K562 (cell line): ENCODE measurements at regions not wholly inside any gene's neighbourhood (a gene's known extent, or its start where the extent isn't known, plus 50 kb on each side); places are given as distances from the start of the nearest gene placed in this dataset.

Experiments used
- ATAC-seq: fragments of 200-7000 bp; cut with Tn5 transposase; 3 replicates; pipeline ENCODE4 v1.9.1; 2020; ENCODE audit warnings: moderate library complexity
- BruUV-seq: library from RNA; stranded (reverse); fragments of 400-500 nt; replicated peaks from 2 replicates; lab custom pipeline; 2021; lab: Mats Ljungman, UMichigan
- CTCF ChIA-PET: fragments of 300-600 bp; formaldehyde crosslinking; extraction: SDS; loops from one replicate; lab custom pipeline; 2021; ENCODE audit warnings: low intra/inter-chr PET ratio; lab: Yijun Ruan, JAX
- POLR2A ChIA-PET: fragments of 300-600, 350-650 bp; sonication (Branson Sonifier 250); formaldehyde crosslinking; extraction: SDS; loops from one replicate; lab custom pipeline; 2021; ENCODE audit warnings: antibody characterized with exemption, inconsistent platforms; lab: Yijun Ruan, JAX
- DNase-seq, 4 experiments: peaks; one replicate each; pipeline versions ENCODE4 v3.0.0 to v3.0.0-alpha.2; 2011 to 2018; ENCODE audit warnings: low spot score in 3 of 4, mixed read lengths in 3 of 4; ENCODE audit errors: extremely low read depth in 1 of 4
- FAIRE-seq: peaks from 2 replicates; lab custom pipeline; 2011; peaks lifted over from hg19 to GRCh38; lab: Jason Lieb, UNC
- H2AFZ ChIP-seq: 2 replicates; pipeline ENCODE4 v1.6.0; 2011; ENCODE audit warnings: low read depth, low read length, control low read depth, inconsistent platforms
- H3K27ac ChIP-seq: fragments of 200-600 bp; 3 replicates; pipeline ENCODE4 v1.8.0; 2011; ENCODE audit warnings: low read depth, mild to moderate bottlenecking, control low read depth, inconsistent platforms, low read length, moderate library complexity, mixed read lengths; ENCODE audit errors: extremely low read depth
- H3K27me3 ChIP-seq, 2 experiments: fragments of 300-600 bp in 1 of 2; 2 replicates in 1 of 2; 3 replicates in 1 of 2; pipeline versions ENCODE4 v1.6.0 to v1.8.0; 2011; ENCODE audit warnings: inconsistent platforms in 2 of 2, low read length in 2 of 2, mild to moderate bottlenecking in 1 of 2, mixed read lengths in 1 of 2, moderate library complexity in 1 of 2; ENCODE audit not compliant: control insufficient read depth in 2 of 2, insufficient read depth in 2 of 2
- H3K36me3 ChIP-seq: fragments of 300-600 bp; 3 replicates; pipeline ENCODE4 v1.8.0; 2011; ENCODE audit warnings: mild to moderate bottlenecking, low read length, inconsistent platforms; ENCODE audit not compliant: control insufficient read depth, insufficient read depth
- H3K4me1 ChIP-seq, 2 experiments: fragments of 200-600 bp in 1 of 2; replicated peaks in 1 of 2; 2 replicates in 1 of 2; 3 replicates in 1 of 2; pipeline versions ENCODE4 v1.5.1 to v1.8.0; 2011; ENCODE audit warnings: inconsistent platforms in 2 of 2, low read length in 2 of 2, mild to moderate bottlenecking in 1 of 2, mixed read lengths in 1 of 2, moderate library complexity in 1 of 2; ENCODE audit not compliant: control insufficient read depth in 2 of 2, insufficient read depth in 2 of 2
- H3K4me2 ChIP-seq: 2 replicates; pipeline ENCODE4 v1.6.1; 2011; ENCODE audit warnings: low read length, control low read depth, inconsistent platforms, mixed read lengths; ENCODE audit not compliant: insufficient read depth
- H3K4me3 ChIP-seq: fragments of 200-600 bp; sonication (generic), shearing (Covaris generic); 2 replicates; pipeline ENCODE4 v1.5.1; 2016; ENCODE audit warnings: control low read depth, inconsistent platforms
- H3K79me2 ChIP-seq: fragments of 200-600 bp; 3 replicates; pipeline ENCODE4 v1.8.0; 2011; ENCODE audit warnings: low read length, inconsistent platforms; ENCODE audit not compliant: control insufficient read depth, insufficient read depth
- H3K9ac ChIP-seq, 2 experiments: 2 replicates each; pipeline versions ENCODE4 v1.6.0 to v1.6.1; 2011; ENCODE audit warnings: low read depth in 2 of 2, low read length in 2 of 2, control low read depth in 1 of 2, inconsistent platforms in 1 of 2, mild to moderate bottlenecking in 1 of 2, mixed read lengths in 1 of 2; ENCODE audit not compliant: insufficient read depth in 1 of 2
- H3K9me1 ChIP-seq: one replicate; pipeline ENCODE4 v1.6.0; 2011; ENCODE audit warnings: inconsistent platforms, mild to moderate bottlenecking, low read length, moderate library complexity; ENCODE audit not compliant: control insufficient read depth, insufficient read depth
- H3K9me3 ChIP-seq: replicated peaks from 2 replicates; pipeline ENCODE4 v1.5.1; 2011; ENCODE audit warnings: low read depth, low read length, inconsistent platforms; ENCODE audit not compliant: control insufficient read depth, insufficient read depth
- H4K20me1 ChIP-seq: replicated peaks from 2 replicates; pipeline ENCODE4 v1.6.1; 2011; ENCODE audit warnings: low read length, inconsistent platforms, mixed read lengths; ENCODE audit not compliant: control insufficient read depth, insufficient read depth
- DMBX1 ChIP-seq: fragments of 250-450 bp; sonication (Bioruptor Pico); IDR thresholded peaks from 2 replicates; pipeline ENCODE4 v1.8.0; 2022; ENCODE audit warnings: inconsistent platforms, mild to moderate bottlenecking, moderate library complexity, borderline replicate concordance
- HNRNPK ChIP-seq: fragments of 200-400 bp; formaldehyde crosslinking; IDR thresholded peaks from one replicate; pipeline ENCODE4 v1.6.1; 2018; ENCODE audit warnings: mild to moderate bottlenecking, low read depth, low read length; ENCODE audit not compliant: poor library complexity, severe bottlenecking
- MTF1 ChIP-seq: fragments of 250-450 bp; sonication (Bioruptor Pico); IDR thresholded peaks from 2 replicates; pipeline ENCODE4 v1.9.0; 2021; ENCODE audit warnings: moderate library complexity, mild to moderate bottlenecking, inconsistent platforms, borderline replicate concordance
- PHTF2 ChIP-seq: fragments of 250-450 bp; sonication (Bioruptor Pico); IDR thresholded peaks from 2 replicates; pipeline ENCODE4 v1.5.0; 2021; ENCODE audit warnings: mild to moderate bottlenecking
- SNIP1 ChIP-seq: fragments of 450-650 bp; IDR thresholded peaks from 2 replicates; pipeline ENCODE4 v1.7.1; 2017; ENCODE audit warnings: low read depth, mild to moderate bottlenecking
- WGBS: fragments of 100-300 bp; shearing (Covaris generic); methylation state at CpG from one replicate; pipeline ENCODE4 v1.1.6; 2016; ENCODE audit warnings: low coverage, mixed read lengths; ENCODE audit not compliant: insufficient coverage; ENCODE audit errors: missing lambda C conversion rate; 5-methylcytosine and 5-hydroxymethylcytosine counted together
- in situ Hi-C: fragments of 300-500 bp; cut with MboI; formaldehyde crosslinking; loops from 4 replicates; pipeline ENCODE4 v1.15.0; 2018; ENCODE audit warnings: inconsistent platforms, mixed read lengths
- intact Hi-C: fragments of 100-400 bp; cut with micrococcal nuclease; formaldehyde crosslinking; loops from 2 replicates; pipeline ENCODE4 v1.14.2; 2022

GRCh38 chr4:137454767-137455166, 77.5 kb downstream of the PCDH18 start:
- Histone ChIP-seq H3K79me2 (no peaks in the 10 kb centered on the region), H3K36me3 (no peaks in the 10 kb centered on the region), H3K4me3 (no peak overlapping the region), H3K4me1 (no peaks in the 10 kb centered on the region), H3K4me2 (no peak overlapping the region), H3K27me3 (no peaks in the 10 kb centered on the region), H3K9me1 (no peaks in the 10 kb centered on the region), H3K27ac (no peak overlapping the region), H3K9me3 (no peaks in the 10 kb centered on the region), H4K20me1 (no peaks in the 10 kb centered on the region), H3K9ac (no peak overlapping the region), H2AFZ (no peak overlapping the region)
- BruUV-seq = no TSS peak
- intact Hi-C loops = no loop called here
- in situ Hi-C loops = no loop called here
- ChIA-PET POLR2A (no interaction called here), CTCF (no interaction called here)
- ATAC-seq = no peak
- TF ChIP-seq MTF1 (CRISPR knock-in tag) (no peak), HNRNPK (no peak), PHTF2 (no peak)
- DNase-seq = no peak
- FAIRE-seq = no peak

- DNase-seq = no peak
- TF ChIP-seq SNIP1 = no peak
- TF ChIP-seq DMBX1 (CRISPR knock-in tag) = peak; percentile 54; the same call in 1 of the 2 replicates
- BruUV-seq = no TSS peak
- in situ Hi-C loops = no loop called here
- Histone ChIP-seq H3K27me3 (no peaks in the 10 kb centered on the region), H3K4me2 (no peak overlapping the region), H4K20me1 (no peaks in the 10 kb centered on the region), H3K9ac (no peak overlapping the region), H3K79me2 (no peaks in the 10 kb centered on the region), H2AFZ (no peak overlapping the region), H3K9me1 (no peaks in the 10 kb centered on the region), H3K36me3 (no peaks in the 10 kb centered on the region), H3K4me1 (no peaks in the 10 kb centered on the region), H3K27ac (no peak overlapping the region), H3K9me3 (no peaks in the 10 kb centered on the region), H3K4me3 (no peak overlapping the region)
- ChIA-PET CTCF (no interaction called here), POLR2A (interaction anchor here (0.6 kb wide), 1 partner anchor 1077 kb away, joined by 3 read pairs; no protein-coding TSS in a partner anchor)
- no peak for ATAC-seq
- intact Hi-C loops = no loop called here
- no peak for FAIRE-seq
- 0% methylated on average over 1 of the region's 1 CpG for WGBS
Observed at GRCh38 chr4:137452799-137453198, 79.5 kb downstream of the PCDH18 start.
